ENCODE measurements at regions not wholly inside any gene's neighbourhood (a gene's known extent, or its start where the extent isn't known, plus 50 kb on each side); places are given as distances from the start of the nearest gene placed in this dataset.

- TF ChIP-seq CTBP2 (IDR thresholded peaks at IDR 0.05; ENCODE audit: borderline replicate concordance, insufficient read depth, insufficient read length, low read length), result no peak
- 0 out of 2 replicates have a peak, but pooled peaks have one; percentile 22 for TF ChIP-seq ATF3 (IDR thresholded peaks at IDR 0.05; ENCODE audit: insufficient read depth, low read depth, low read length)
- no peak for TF ChIP-seq EGR1 (IDR thresholded peaks at IDR 0.05; ENCODE audit: borderline replicate concordance, low read depth, low read length)
- no peak for TF ChIP-seq TBP (IDR thresholded peaks at IDR 0.05; ENCODE audit: low read depth, low read length)
- TF ChIP-seq EP300 (IDR thresholded peaks at IDR 0.05; ENCODE audit: borderline replicate concordance in 1 of 2, low read depth in 2 of 2, low read length in 2 of 2), result peak in 1 of 2 experiments; percentile 65; a peak in 1 of 3 replicates
- TF ChIP-seq NANOG (IDR thresholded peaks at IDR 0.05; ENCODE audit: insufficient read depth, low read depth, low read length, poor library complexity, severe bottlenecking), result no peak
- no peak for TF ChIP-seq SP1 (IDR thresholded peaks at IDR 0.05; ENCODE audit: low read depth, low read length)
- TF ChIP-seq JUND (IDR thresholded peaks at IDR 0.05; ENCODE audit: low read length), result peak; percentile 68; the same call in 1 of the 2 replicates
- no peak for TF ChIP-seq SUZ12 (IDR thresholded peaks at IDR 0.05; ENCODE audit: low read length)
- TF ChIP-seq CEBPB (IDR thresholded peaks at IDR 0.05; ENCODE audit: low read depth, low read length), result no peak
- peak; percentile 75 for TF ChIP-seq USF2 (IDR thresholded peaks at IDR 0.05; ENCODE audit: low read length)
- TF ChIP-seq SP2 (IDR thresholded peaks at IDR 0.05; ENCODE audit: low read length), result no peak
- no peak for TF ChIP-seq TCF12 (IDR thresholded peaks at IDR 0.05; ENCODE audit: low read depth, low read length)
- no peak for TF ChIP-seq HDAC2 (IDR thresholded peaks at IDR 0.05; ENCODE audit: borderline replicate concordance in 1 of 2, low read depth in 2 of 2, low read length in 2 of 2)
- TF ChIP-seq YY1 (IDR thresholded peaks at IDR 0.05; ENCODE audit: low read depth, low read length), result peak; percentile 86; the same call in 1 of the 2 replicates
- TF ChIP-seq TAF7 (optimal IDR thresholded peaks at IDR 0.05; ENCODE audit: borderline replicate concordance, low read depth, low read length), result no peak
- no peak for TF ChIP-seq ZNF274 (IDR thresholded peaks at IDR 0.05; ENCODE audit: borderline replicate concordance, extremely low read depth, low read length)
- peak; percentile 74; the same call in 1 of the 2 replicates for TF ChIP-seq CHD1 (IDR thresholded peaks at IDR 0.05; ENCODE audit: low read depth, low read length)
Measured at GRCh38 chrX:40996886-40997530, 88.2 kb upstream of the USP9X start (continued).

Measured in H1 (cell line).